GM18505 (cell line): ENCODE measurements at regions not wholly inside any gene's neighbourhood (a gene's known extent, or its start where the extent isn't known, plus 50 kb on each side); places are given as distances from the start of the nearest gene placed in this dataset.
A peak's percentile ranks its signal among the peaks of the same experiment; 100 is the strongest.

Experiments
- ATAC-seq: cut with Tn5 transposase; IDR thresholded peaks from one replicate; pipeline ENCODE4 v1.9.1; 2021; ENCODE audit not compliant: unreplicated experiment
- POLR2A ChIP-seq: IDR thresholded peaks from 4 replicates; pipeline ENCODE4 v1.6.1; 2011; ENCODE audit warnings: borderline replicate concordance; ENCODE audit not compliant: insufficient read depth, insufficient read length; ENCODE audit errors: extremely low read depth

DNA sequence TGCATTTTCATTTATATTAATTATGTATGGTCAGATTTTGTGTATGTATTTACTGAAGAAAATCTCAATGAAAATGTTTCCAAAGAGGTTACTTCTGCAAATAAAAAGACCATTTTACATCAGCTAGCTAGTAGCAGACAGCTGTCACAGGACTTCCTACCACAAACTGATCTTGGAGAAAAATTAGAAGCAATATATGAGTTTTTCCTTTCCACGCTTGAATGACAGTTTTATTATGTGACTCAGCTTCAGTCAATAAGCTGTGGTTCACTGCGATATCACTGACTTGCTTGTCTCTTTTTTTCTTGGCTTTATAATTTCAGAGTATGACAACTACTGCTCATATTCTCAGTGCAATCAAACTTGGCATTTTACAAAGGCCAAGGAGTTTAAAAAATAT lies 787.4 kb upstream of the GALNTL6 start:
- peak; percentile 57 for ATAC-seq
- TF ChIP-seq POLR2A: no peak

GRCh38 chr4:171025343-171025742 lies 787.9 kb upstream of the GALNTL6 start:
- ATAC-seq: peak; percentile 34

GRCh38 chr4:171024720-171025303 lies 788.4 kb upstream of the GALNTL6 start:
- no peak for TF ChIP-seq POLR2A

More at GRCh38 chr4:171025343-171025742, 787.9 kb upstream of the GALNTL6 start:
- no peak for TF ChIP-seq POLR2A

DNA sequence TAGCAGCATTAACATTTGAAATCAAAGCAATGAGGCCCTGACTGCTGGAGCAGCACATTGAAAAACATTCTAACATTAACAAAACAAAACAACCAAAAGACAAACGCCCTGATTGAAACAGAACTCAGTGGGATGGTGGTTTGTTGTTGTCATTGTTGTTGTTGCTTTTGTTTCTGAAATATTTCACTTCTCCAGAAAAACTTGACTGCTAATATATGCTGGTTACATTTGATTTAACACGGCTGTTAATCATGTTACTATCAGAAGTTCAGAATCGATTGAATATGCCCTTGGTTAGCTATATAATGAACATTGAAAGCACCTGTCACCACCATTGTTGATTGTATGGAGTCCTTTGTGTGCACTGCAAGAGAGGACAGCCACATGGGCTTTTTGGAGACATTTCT lies 790.4 kb upstream of the GALNTL6 start:
- TF ChIP-seq POLR2A: no peak

More at GRCh38 chr4:171024720-171025303, 788.4 kb upstream of the GALNTL6 start:
- ATAC-seq: peak; percentile 38

GRCh38 chr4:171017593-171017992 lies 795.6 kb upstream of the GALNTL6 start:
- ATAC-seq: no peak
- TF ChIP-seq POLR2A: no peak

More for the DNA sequence above, 790.4 kb upstream of the GALNTL6 start:
- ATAC-seq: no peak

- no peak for ATAC-seq
- TF ChIP-seq POLR2A: no peak
Observed at GRCh38 chr4:171016145-171016544, 797.1 kb upstream of the GALNTL6 start.

DNA sequence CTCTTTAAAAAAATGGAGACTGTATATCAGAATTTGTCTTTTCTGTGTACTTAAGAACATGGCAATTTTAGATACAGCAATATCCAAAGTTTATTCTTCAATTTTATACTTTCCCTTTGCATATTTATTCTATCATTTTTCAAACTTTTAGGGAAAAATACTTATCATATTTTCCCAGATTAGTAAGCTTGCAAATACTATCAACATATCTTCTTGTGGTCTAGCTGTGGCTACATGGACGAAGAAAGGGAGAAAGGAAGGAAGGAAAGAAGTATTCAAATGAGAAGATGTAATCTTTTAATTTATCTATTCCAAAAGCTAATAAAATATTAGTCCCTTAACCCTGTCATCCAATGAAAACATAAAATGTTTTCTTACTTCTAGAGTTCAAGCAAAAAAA lies 797.8 kb upstream of the GALNTL6 start:
- TF ChIP-seq POLR2A: no peak
- no peak for ATAC-seq

GRCh38 chr4:171007618-171008390 lies 805.4 kb upstream of the GALNTL6 start:
- TF ChIP-seq POLR2A: no peak
- ATAC-seq: peak; percentile 60

DNA sequence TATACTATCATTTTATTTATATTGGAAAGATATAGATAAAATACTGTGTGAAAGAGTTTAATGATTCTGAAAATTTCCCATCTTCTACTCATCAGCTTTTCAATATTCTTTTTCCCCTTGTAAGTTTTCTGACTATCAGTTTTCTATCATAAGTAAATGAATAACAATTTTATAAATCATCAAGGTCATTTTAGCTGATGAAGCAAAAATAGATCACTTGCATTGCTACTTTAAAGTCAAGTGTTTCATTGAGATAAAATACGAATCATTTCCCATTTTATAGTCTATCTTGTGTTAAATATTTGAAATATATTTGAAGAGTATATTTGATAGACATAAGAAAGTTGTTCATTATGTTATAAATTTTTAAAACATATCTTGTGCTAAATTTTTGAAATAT lies 811.0 kb upstream of the GALNTL6 start:
- no peak for ATAC-seq
- no peak for TF ChIP-seq POLR2A

DNA sequence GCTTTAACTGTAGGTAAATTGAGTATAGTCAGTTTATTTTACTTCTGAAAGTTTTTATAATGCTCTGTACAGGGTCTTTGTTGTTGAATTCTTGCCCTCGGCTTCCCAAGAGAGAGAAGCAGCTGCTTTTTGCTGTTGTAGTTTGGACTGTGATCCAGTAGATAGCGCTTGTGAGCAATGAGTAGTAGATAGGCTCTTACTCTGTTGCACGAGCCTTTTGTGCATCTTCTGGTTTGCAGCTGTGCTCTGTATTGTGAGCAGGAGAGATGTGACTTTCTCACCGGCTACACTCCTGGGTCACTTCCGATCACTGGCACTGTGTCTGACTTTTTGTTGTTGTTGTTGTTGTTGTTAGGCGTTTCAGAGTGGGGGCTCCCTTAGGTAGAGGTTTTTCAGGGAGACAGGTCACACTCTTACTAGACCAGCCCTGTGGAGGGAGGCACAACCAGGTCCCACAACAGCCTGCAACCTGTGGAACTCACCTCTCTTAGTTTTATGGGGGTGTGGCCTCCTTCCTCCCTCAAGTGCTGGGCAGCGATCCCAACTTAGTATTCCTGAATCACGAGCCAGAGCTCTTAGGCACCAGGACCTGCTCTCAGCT lies 822.1 kb upstream of the GALNTL6 start:
- no peak for TF ChIP-seq POLR2A
- peak; percentile 94 for ATAC-seq

DNA sequence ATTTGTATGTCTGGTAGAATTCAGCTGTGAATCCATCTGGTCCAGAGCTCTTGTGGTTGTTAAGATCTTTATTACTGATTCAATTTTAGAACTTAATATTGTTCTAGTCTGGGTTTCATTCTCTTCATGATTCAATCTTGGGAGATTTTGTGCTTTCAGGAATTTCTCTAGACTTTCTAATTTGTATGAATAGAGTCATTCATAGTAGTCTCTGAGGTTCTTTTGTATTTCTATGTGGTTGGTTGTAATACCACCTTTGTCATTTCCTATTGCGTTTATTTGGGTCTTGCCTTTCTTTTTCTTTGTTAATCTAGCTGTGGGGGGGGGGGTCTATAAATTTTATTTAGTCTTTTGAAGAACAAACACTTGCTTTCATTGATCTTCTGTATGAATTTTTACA lies 824.8 kb upstream of the GALNTL6 start:
- ATAC-seq: no peak
- TF ChIP-seq POLR2A: no peak

DNA sequence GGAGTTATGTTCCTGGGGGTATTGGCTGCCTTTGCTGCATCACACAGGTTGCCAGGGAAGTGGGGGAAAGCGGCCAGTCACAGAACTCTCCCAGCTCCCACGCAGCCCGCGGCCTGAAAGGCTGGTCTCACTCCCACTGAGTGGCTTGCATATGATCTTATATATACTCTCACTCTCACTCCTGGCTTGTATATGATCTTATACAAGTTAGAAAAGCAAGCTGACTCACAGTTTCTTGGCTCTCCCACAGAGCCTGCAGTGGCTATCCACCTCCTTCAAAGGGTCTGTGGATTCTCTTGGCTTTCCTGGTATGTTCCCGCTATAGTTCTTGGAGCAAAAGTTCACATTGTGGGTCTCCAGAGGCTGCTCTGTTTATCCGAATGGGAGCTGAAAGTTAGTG lies 833.5 kb upstream of the GALNTL6 start:
- no peak for TF ChIP-seq POLR2A
- no peak for ATAC-seq

GRCh38 chr4:170978990-170979389 lies 834.2 kb upstream of the GALNTL6 start:
- no peak for TF ChIP-seq POLR2A
- no peak for ATAC-seq

DNA sequence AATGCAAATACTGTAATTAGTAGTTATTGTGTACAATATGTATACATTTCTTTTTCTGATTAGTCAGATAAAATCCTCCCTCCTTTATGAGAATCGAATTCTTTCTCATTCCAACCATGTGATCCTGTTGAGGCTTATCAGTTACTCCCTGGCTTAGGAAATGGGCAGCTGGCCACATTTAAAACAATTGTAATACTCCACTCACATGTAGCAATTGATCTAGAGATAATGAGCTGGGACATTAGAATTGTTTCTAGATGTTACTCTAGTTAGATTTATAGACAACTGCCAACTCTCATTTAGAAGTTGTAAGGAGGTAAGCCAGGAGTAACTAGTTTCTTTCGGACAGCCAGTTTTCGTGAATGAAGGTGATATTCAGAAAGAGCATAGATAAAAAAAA lies 859.3 kb upstream of the AADAT start:
- no peak for ATAC-seq
- TF ChIP-seq POLR2A: no peak

DNA sequence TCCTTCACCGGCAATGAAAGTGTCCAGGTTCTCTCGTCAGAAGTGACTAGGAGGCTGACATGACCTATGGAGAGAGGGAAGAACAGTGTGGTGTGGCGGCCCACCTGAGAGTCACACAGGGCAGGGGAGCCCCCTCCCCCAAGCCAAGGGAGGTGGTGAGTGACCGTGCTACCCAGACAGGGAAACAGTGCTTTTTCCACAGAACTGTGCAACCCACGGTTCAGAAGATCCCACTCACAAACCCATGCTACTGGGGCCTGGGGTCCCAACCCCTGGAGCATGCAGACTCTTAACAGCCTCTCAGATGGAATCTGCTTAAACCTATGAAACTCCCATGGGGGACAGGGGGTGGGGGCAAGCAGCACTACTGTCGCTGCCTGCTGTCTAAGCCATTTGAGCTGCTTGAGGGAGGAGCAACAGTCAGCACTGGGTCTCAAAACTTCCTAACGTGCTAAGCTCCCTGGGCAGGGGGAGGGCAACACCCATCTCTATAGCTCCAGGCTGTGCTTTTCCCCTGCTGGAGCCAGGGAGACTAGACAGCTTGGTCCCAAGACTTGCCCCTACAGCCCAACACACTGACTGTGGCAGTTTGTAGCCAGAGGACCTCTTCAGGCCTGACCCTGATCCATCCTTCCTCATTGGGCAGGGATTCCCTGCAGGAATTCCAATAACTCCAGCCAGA lies 850.4 kb upstream of the AADAT start:
- TF ChIP-seq POLR2A: no peak
- ATAC-seq: no peak
